ENCODE measurements at regions not wholly inside any gene's neighbourhood (a gene's known extent, or its start where the extent isn't known, plus 50 kb on each side); places are given as distances from the start of the nearest gene placed in this dataset.

GRCh38 chr4:137768196-137768595 lies 235.9 kb upstream of the PCDH18 start:
- no peak for TF ChIP-seq OSR2 (tag by site-specific recombination; IDR thresholded peaks at IDR 0.05)
- TF ChIP-seq RBAK (tag by site-specific recombination; IDR thresholded peaks at IDR 0.05), result no peak
- POLR2A ChIA-PET, result no interaction called here

GRCh38 chr4:137762591-137762990 lies 230.3 kb upstream of the PCDH18 start:
- H3K27ac ChIP-seq (ENCODE audit: extremely low read depth, low read depth, low read length), result no peak overlapping the region
- no peak overlapping the region for H3K4me3 ChIP-seq (ENCODE audit: low read depth, low read length)
- POLR2A ChIA-PET, result no interaction called here
- TF ChIP-seq ZNF76 (tag by site-specific recombination; IDR thresholded peaks at IDR 0.05; ENCODE audit: borderline replicate concordance, low read depth), result no peak
- no peak for TF ChIP-seq HOXC10 (CRISPR knock-in tag; IDR thresholded peaks at IDR 0.05)
- no peak for TF ChIP-seq ZNF311 (tag by site-specific recombination; IDR thresholded peaks at IDR 0.05; ENCODE audit: borderline replicate concordance)
- no peak for TF ChIP-seq GLI2 (tag by site-specific recombination; IDR thresholded peaks at IDR 0.05; ENCODE audit: borderline replicate concordance, low read depth)
- TF ChIP-seq ZFHX2 (tag by site-specific recombination; conservative IDR thresholded peaks at IDR 0.05), result no peak
- no peak for TF ChIP-seq ZNF362 (tag by site-specific recombination; IDR thresholded peaks at IDR 0.05)
- TF ChIP-seq ZNF629 (tag by site-specific recombination; IDR thresholded peaks at IDR 0.05), result no peak
- TF ChIP-seq REST (tag by site-specific recombination; IDR thresholded peaks at IDR 0.05), result no peak
- TF ChIP-seq ZNF112 (tag by site-specific recombination; IDR thresholded peaks at IDR 0.05), result no peak
- no peak for TF ChIP-seq BCL6B (tag by site-specific recombination; IDR thresholded peaks at IDR 0.05)
- no peak for TF ChIP-seq RBAK (tag by site-specific recombination; IDR thresholded peaks at IDR 0.05)
- no peaks in the 10 kb centered on the region for H3K9me3 ChIP-seq (ENCODE audit: control insufficient read depth, insufficient read depth, low read depth, low read length)
- H3K4me1 ChIP-seq (ENCODE audit: control insufficient read depth, insufficient read depth, low read length), result no peaks in the 10 kb centered on the region
- no peaks in the 10 kb centered on the region for H3K36me3 ChIP-seq (ENCODE audit: control insufficient read depth in 2 of 2, insufficient read depth in 1 of 2, low read length in 2 of 2)
- CTCF ChIA-PET, result interaction anchor here (0.6 kb wide), 1 partner anchor 30 kb away, joined by 3 read pairs; no protein-coding TSS in a partner anchor

More at GRCh38 chr4:137768196-137768595, 235.9 kb upstream of the PCDH18 start:
- H3K27ac ChIP-seq (ENCODE audit: extremely low read depth, low read depth, low read length), result no peak overlapping the region
- H3K4me1 ChIP-seq (ENCODE audit: control insufficient read depth, insufficient read depth, low read length), result no peaks in the 10 kb centered on the region
- CTCF ChIA-PET, result no interaction called here
- H3K9me3 ChIP-seq (ENCODE audit: control insufficient read depth, insufficient read depth, low read depth, low read length), result no peaks in the 10 kb centered on the region
- no peaks in the 10 kb centered on the region for H3K36me3 ChIP-seq (ENCODE audit: control insufficient read depth in 2 of 2, insufficient read depth in 1 of 2, low read length in 2 of 2)
- no peak overlapping the region for H3K4me3 ChIP-seq (ENCODE audit: low read depth, low read length)

DNA sequence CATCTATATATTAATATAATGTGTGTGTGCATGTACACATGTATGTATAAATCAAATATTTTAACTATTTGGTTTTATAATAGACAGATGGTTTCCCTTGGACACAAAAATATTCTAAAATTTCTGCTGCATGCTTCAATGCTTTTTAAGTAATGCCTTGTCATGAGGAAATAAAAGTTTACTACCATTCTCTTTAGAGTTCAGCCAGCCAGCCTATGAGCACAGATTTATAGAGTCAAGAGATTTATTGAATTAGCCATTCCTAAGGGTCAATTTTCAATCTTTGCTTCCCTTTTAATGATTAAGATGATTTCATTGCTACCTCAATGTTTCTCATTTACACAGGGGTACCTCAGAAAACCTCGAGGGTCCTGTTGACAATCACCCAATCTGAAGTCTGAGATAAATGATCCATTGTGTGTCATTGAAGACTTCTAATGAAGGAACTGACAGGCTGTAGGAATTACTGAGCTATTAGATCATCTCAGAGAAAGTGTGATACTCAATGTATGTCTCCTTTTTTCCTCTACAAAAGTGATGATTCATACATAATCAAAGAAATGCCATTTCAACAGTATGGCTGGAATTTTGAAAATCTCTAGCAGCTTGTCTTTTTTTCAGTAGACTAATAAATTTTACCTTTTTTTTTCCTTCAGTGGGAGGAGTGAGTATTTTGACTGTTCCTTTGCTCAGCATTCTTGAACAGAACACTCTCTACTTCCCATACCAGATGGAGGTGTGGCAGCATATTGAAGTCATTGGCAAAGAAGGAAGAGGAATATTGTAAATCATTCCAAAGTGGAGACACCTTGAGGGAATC lies 222.6 kb upstream of the PCDH18 start:
- Histone ChIP-seq H3K9me3 (ENCODE audit: control insufficient read depth, insufficient read depth, low read depth, low read length) (no peaks in the 10 kb centered on the region), H3K4me1 (ENCODE audit: control insufficient read depth, insufficient read depth, low read length) (no peaks in the 10 kb centered on the region), H3K36me3 (ENCODE audit: control insufficient read depth in 2 of 2, insufficient read depth in 1 of 2, low read length in 2 of 2) (no peaks in the 10 kb centered on the region), H3K27ac (ENCODE audit: extremely low read depth, low read depth, low read length) (no peak overlapping the region), H3K4me3 (ENCODE audit: low read depth, low read length) (no peak overlapping the region)
- CTCF ChIA-PET, result no interaction called here
- POLR2A ChIA-PET, result no interaction called here
- TF ChIP-seq ZNF654 (tag by site-specific recombination; IDR thresholded peaks at IDR 0.05; ENCODE audit: low read depth), result no peak
- TF ChIP-seq PRDM6 (tag by site-specific recombination; IDR thresholded peaks at IDR 0.05), result no peak
- TF ChIP-seq ZNF76 (tag by site-specific recombination; IDR thresholded peaks at IDR 0.05; ENCODE audit: borderline replicate concordance, low read depth), result no peak
- TF ChIP-seq, protein P1, sequence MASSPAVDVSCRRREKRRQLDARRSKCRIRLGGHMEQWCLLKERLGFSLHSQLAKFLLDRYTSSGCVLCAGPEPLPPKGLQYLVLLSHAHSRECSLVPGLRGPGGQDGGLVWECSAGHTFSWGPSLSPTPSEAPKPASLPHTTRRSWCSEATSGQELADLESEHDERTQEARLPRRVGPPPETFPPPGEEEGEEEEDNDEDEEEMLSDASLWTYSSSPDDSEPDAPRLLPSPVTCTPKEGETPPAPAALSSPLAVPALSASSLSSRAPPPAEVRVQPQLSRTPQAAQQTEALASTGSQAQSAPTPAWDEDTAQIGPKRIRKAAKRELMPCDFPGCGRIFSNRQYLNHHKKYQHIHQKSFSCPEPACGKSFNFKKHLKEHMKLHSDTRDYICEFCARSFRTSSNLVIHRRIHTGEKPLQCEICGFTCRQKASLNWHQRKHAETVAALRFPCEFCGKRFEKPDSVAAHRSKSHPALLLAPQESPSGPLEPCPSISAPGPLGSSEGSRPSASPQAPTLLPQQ (tag by site-specific recombination; IDR thresholded peaks at IDR 0.05), result no peak
- TF ChIP-seq ZBTB49 (tag by site-specific recombination; IDR thresholded peaks at IDR 0.05; ENCODE audit: low read depth), result no peak

All from HEK293 (cell line).